ENCODE measurements at regions not wholly inside any gene's neighbourhood (a gene's known extent, or its start where the extent isn't known, plus 50 kb on each side); places are given as distances from the start of the nearest gene placed in this dataset.

DNA sequence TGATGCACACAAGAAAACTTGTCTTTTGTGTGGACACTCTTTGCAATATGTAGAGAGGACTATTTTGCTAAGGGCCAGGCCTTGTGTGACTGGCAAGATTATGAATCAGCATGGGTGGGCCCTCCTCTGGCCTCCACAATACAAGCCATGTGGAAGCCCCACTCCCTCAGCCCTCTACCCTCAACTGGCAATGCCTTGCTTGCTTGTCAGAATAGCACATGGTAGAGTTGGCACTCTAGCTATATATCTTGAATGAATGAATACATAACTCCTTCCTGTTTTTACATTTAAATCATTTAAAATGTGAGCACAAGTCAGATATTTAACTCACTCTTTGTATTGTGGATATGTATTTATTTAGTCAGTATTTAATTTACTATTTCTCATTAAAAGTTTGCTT lies 805.4 kb upstream of the GYPC start:
- no peak for DNase-seq
- Mint-ChIP-seq H3K27ac (no peak overlapping the region), H3K4me1 (no peaks in the 10 kb centered on the region), H3K4me3 (no peak overlapping the region), H3K36me3 (no peaks in the 10 kb centered on the region), H3K9me3 (peaks cover 0 to 12% (median 2%) of the 10 kb centered on the region in 7 donors), H3K27me3 (ENCODE audit: low read depth in 3 of 3) (peaks cover 0 to 1% (median 0%) of the 10 kb centered on the region in 3 donors)
- intact Hi-C loops (cut with micrococcal nuclease): no loop called here
- no peak overlapping the region for H2AFZ ChIP-seq (ENCODE audit: insufficient read depth, low read depth, low read length, poor library complexity, severe bottlenecking)
- H3K36me3 ChIP-seq (replicated peaks in 1 of 2; ENCODE audit: control insufficient read depth in 1 of 2, insufficient read depth in 2 of 2, low read length in 2 of 2): no peaks in the 10 kb centered on the region
- TF ChIP-seq, protein P1, sequence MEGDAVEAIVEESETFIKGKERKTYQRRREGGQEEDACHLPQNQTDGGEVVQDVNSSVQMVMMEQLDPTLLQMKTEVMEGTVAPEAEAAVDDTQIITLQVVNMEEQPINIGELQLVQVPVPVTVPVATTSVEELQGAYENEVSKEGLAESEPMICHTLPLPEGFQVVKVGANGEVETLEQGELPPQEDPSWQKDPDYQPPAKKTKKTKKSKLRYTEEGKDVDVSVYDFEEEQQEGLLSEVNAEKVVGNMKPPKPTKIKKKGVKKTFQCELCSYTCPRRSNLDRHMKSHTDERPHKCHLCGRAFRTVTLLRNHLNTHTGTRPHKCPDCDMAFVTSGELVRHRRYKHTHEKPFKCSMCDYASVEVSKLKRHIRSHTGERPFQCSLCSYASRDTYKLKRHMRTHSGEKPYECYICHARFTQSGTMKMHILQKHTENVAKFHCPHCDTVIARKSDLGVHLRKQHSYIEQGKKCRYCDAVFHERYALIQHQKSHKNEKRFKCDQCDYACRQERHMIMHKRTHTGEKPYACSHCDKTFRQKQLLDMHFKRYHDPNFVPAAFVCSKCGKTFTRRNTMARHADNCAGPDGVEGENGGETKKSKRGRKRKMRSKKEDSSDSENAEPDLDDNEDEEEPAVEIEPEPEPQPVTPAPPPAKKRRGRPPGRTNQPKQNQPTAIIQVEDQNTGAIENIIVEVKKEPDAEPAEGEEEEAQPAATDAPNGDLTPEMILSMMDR (IDR thresholded peaks at IDR 0.05): no peak
- no peaks in the 10 kb centered on the region for H4K20me1 ChIP-seq (ENCODE audit: insufficient read depth, low read length)
- no peak overlapping the region for H3K4me2 ChIP-seq (replicated peaks; ENCODE audit: extremely low read depth, low read length, poor library complexity, severe bottlenecking)
- peaks cover 13 to 17% of the 10 kb centered on the region in 2 donors for H3K9me3 ChIP-seq (replicated peaks in 1 of 2; ENCODE audit: control insufficient read depth in 1 of 2, insufficient read depth in 1 of 2, low read length in 2 of 2)
- no peak overlapping the region for H3K9ac ChIP-seq (ENCODE audit: insufficient read depth, low read length, poor library complexity, severe bottlenecking)
- no peaks in the 10 kb centered on the region for H3K79me2 ChIP-seq (ENCODE audit: insufficient read depth, low read length)
- no peaks in the 10 kb centered on the region for H3K27me3 ChIP-seq (ENCODE audit: control insufficient read depth in 2 of 2, insufficient read depth in 2 of 2, low read length in 2 of 2)
- H3K27ac ChIP-seq (ENCODE audit: low read depth in 1 of 2, low read length in 2 of 2): no peak overlapping the region
- no peak overlapping the region for H3K4me3 ChIP-seq (replicated peaks in 1 of 3; ENCODE audit: low read depth in 2 of 3, low read length in 3 of 3)
- H3K4me1 ChIP-seq (ENCODE audit: control insufficient read depth in 1 of 2, insufficient read depth in 2 of 2, low read length in 2 of 2): no peaks in the 10 kb centered on the region

DNA sequence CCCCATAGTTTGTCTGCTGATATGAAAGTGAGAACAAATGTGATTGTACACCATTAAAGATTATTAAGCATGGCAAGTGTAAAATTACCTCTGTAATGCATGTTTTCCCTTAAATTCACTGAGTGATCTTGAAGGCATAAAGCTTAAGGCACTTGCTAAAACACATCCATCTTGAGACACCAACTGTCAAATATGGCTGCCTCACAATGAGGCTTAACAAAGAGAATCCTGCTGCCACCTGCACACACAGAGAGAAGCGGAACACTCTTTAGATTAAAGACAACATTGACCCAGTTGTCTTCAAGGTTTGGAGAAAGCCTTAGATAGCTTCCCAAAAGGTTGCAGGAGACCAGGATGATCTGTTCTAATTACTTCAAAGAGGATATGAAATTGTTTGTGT lies 803.6 kb upstream of the GYPC start:
- Histone ChIP-seq H4K20me1 (ENCODE audit: insufficient read depth, low read length) (no peaks in the 10 kb centered on the region), H3K4me2 (replicated peaks; ENCODE audit: extremely low read depth, low read length, poor library complexity, severe bottlenecking) (no peak overlapping the region), H3K27ac (ENCODE audit: low read depth in 1 of 2, low read length in 2 of 2) (no peak overlapping the region), H3K9me3 (replicated peaks in 1 of 2; ENCODE audit: control insufficient read depth in 1 of 2, insufficient read depth in 1 of 2, low read length in 2 of 2) (peaks cover 13 to 17% of the 10 kb centered on the region in 2 donors), H3K4me3 (replicated peaks in 1 of 3; ENCODE audit: low read depth in 2 of 3, low read length in 3 of 3) (no peak overlapping the region), H3K4me1 (ENCODE audit: control insufficient read depth in 1 of 2, insufficient read depth in 2 of 2, low read length in 2 of 2) (no peaks in the 10 kb centered on the region), H3K79me2 (ENCODE audit: insufficient read depth, low read length) (no peaks in the 10 kb centered on the region), H3K9ac (ENCODE audit: insufficient read depth, low read length, poor library complexity, severe bottlenecking) (no peak overlapping the region), H3K36me3 (replicated peaks in 1 of 2; ENCODE audit: control insufficient read depth in 1 of 2, insufficient read depth in 2 of 2, low read length in 2 of 2) (no peaks in the 10 kb centered on the region), H2AFZ (ENCODE audit: insufficient read depth, low read depth, low read length, poor library complexity, severe bottlenecking) (no peak overlapping the region), H3K27me3 (ENCODE audit: control insufficient read depth in 2 of 2, insufficient read depth in 2 of 2, low read length in 2 of 2) (no peaks in the 10 kb centered on the region)
- H3K36me3 Mint-ChIP-seq: no peaks in the 10 kb centered on the region
- TF ChIP-seq, protein P1 (IDR thresholded peaks at IDR 0.05): no peak
- no peak for DNase-seq
- intact Hi-C loops (cut with micrococcal nuclease): no loop called here
- peaks cover 0 to 1% (median 0%) of the 10 kb centered on the region in 3 donors for H3K27me3 Mint-ChIP-seq (ENCODE audit: low read depth in 3 of 3)
- peaks cover 0 to 12% (median 2%) of the 10 kb centered on the region in 7 donors for H3K9me3 Mint-ChIP-seq
- H3K4me1 Mint-ChIP-seq: no peaks in the 10 kb centered on the region
- H3K27ac Mint-ChIP-seq: no peak overlapping the region
- H3K4me3 Mint-ChIP-seq: no peak overlapping the region
- 100% methylated on average over 1 of the region's 1 CpG for WGBS (ENCODE audit: insufficient coverage)
